OCI-LY3 (cell line): ENCODE measurements at regions not wholly inside any gene's neighbourhood (a gene's known extent, or its start where the extent isn't known, plus 50 kb on each side); places are given as distances from the start of the nearest gene placed in this dataset.

Experiments
- EZH2phosphoT487 ChIP-seq: fragments of 200-600 bp; shearing (Covaris generic); IDR thresholded peaks from 2 replicates; pipeline ENCODE4 v1.6.1; 2018; ENCODE audit warnings: antibody characterized with exemption, mixed run types, low read depth
- TF ChIP-seq, protein P1 (sequence below): fragments of 200-600, 300-600 bp; sonication (generic); IDR thresholded peaks from 2 replicates; pipeline ENCODE4 v1.5.1; 2014; ENCODE audit warnings: antibody characterized with exemption, low read length, low read depth

DNA sequence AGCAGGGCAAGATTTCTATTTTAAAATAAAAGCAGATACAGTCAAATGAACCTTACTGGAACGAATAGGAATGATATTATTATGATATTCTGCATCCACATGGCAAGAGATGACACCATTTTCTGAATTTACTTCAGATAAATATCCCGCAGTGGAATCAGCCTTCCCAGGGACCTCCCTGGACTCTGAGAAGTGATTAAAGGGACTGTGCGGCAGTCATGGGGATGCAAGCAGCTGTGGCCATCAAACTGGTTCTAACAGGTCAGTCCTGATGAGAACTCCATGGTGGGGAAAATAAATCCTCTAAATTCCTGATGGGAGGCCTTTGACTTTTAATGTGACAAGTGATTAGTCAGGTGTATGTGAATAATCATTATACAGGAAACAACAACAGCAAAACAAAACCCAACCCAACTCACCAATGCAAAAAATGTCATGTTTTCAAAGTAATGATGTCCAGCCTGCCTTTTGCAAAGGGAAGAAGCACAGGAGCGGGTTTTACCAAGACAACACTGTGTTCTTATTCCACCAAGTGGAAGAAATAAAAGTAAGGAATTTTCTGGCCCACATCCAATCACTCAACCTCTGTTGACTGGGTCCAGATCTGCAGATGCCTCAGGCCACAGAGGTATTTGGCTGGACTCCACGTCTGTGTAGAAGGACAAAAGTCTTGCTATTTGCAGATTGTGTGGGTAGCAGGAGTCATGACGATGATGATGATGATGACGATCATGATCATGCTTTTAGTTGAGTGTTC, 61.9 kb upstream of the CITED2 start:
- TF ChIP-seq, protein P1, sequence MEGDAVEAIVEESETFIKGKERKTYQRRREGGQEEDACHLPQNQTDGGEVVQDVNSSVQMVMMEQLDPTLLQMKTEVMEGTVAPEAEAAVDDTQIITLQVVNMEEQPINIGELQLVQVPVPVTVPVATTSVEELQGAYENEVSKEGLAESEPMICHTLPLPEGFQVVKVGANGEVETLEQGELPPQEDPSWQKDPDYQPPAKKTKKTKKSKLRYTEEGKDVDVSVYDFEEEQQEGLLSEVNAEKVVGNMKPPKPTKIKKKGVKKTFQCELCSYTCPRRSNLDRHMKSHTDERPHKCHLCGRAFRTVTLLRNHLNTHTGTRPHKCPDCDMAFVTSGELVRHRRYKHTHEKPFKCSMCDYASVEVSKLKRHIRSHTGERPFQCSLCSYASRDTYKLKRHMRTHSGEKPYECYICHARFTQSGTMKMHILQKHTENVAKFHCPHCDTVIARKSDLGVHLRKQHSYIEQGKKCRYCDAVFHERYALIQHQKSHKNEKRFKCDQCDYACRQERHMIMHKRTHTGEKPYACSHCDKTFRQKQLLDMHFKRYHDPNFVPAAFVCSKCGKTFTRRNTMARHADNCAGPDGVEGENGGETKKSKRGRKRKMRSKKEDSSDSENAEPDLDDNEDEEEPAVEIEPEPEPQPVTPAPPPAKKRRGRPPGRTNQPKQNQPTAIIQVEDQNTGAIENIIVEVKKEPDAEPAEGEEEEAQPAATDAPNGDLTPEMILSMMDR = no peak
- TF ChIP-seq EZH2phosphoT487 = no peak
